ENCODE measurements at regions not wholly inside any gene's neighbourhood (a gene's known extent, or its start where the extent isn't known, plus 50 kb on each side); places are given as distances from the start of the nearest gene placed in this dataset.
"Not testable (repeated sequence)": the region's sequence is repeated elsewhere in the genome, so short reads cannot be mapped to it uniquely, and the experiment has no call there.

DNA sequence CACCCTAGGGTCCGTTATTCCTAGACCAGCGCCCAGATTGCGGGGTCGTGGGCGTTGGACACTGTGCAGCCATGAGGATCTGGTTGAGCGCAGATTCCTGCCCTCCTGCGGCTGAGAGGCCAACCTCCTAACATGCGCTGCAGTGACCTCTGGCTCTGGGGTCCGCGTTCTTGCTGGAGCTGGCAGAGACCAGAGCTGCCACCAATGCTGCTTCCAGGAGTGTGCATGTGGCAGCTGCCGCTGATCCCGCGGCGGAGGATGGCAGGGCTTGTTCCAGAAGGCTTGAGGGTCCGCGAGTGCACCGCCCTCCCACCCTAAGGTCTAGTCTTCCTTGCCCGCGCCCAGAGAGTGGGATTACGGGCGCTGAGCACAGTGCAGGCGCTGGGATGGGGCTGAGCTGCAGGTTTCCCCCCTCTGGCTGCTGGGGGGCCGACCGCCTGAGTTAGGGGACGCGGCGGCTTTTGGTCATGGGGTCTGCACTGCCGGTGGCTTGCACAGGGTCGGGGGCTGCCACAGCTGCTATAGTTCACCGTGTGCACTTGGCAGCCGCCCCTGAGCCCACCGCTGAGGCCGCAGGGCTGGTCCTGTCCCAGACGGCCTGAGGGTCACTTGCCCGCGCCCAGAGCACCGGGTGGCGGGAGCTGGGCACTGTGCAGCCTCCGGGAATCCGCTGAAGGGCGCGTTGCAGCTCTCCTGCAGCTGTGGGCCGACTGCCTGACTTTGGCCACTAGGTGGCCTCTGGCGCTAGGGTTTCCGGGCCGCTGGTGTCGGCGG is 145.9 kb downstream of the CCDC74A start:
- peak; percentile 75 for TF ChIP-seq CTCF (conservative IDR thresholded peaks at IDR 0.05; ENCODE audit: low read length)
- peak overlapping the region; percentile 32 for H3K4me3 ChIP-seq (ENCODE audit: low read length)
- peak; percentile 57 for DNase-seq (ENCODE audit: low read depth)

- no peak for DNase-seq (ENCODE audit: low read depth)
- no peak overlapping the region for H3K4me3 ChIP-seq (ENCODE audit: low read length)
- no peak for TF ChIP-seq CTCF (conservative IDR thresholded peaks at IDR 0.05; ENCODE audit: low read length)
These were observed 146.5 kb downstream of the CCDC74A start for GRCh38 chr2:131674174-131674507.

- DNase-seq (ENCODE audit: low read depth) = not testable (repeated sequence)
- peak overlapping the region; percentile 89 for H3K4me3 ChIP-seq (ENCODE audit: low read length)
These were observed 154.0 kb downstream of the CCDC74A start for GRCh38 chr2:131681611-131682121.

- peak; percentile 86 for DNase-seq (ENCODE audit: low read depth)
- TF ChIP-seq CTCF (conservative IDR thresholded peaks at IDR 0.05; ENCODE audit: low read length) = peak; percentile 36
These were observed 154.6 kb downstream of the CCDC74A start for GRCh38 chr2:131682122-131682944.

GRCh38 chr2:131682945-131683330 is 155.2 kb downstream of the CCDC74A start:
- DNase-seq (ENCODE audit: low read depth) = peak; percentile 56
- H3K4me3 ChIP-seq (ENCODE audit: low read length) = peak overlapping the region; percentile 89

More at GRCh38 chr2:131682122-131682944, 154.6 kb downstream of the CCDC74A start:
- H3K4me3 ChIP-seq (ENCODE audit: low read length) = peak overlapping the region; percentile 89

GRCh38 chr2:131684631-131685316 is 157.1 kb downstream of the CCDC74A start:
- peak; percentile 83 for DNase-seq (ENCODE audit: low read depth)
- peak overlapping the region; percentile 89 for H3K4me3 ChIP-seq (ENCODE audit: low read length)

DNA sequence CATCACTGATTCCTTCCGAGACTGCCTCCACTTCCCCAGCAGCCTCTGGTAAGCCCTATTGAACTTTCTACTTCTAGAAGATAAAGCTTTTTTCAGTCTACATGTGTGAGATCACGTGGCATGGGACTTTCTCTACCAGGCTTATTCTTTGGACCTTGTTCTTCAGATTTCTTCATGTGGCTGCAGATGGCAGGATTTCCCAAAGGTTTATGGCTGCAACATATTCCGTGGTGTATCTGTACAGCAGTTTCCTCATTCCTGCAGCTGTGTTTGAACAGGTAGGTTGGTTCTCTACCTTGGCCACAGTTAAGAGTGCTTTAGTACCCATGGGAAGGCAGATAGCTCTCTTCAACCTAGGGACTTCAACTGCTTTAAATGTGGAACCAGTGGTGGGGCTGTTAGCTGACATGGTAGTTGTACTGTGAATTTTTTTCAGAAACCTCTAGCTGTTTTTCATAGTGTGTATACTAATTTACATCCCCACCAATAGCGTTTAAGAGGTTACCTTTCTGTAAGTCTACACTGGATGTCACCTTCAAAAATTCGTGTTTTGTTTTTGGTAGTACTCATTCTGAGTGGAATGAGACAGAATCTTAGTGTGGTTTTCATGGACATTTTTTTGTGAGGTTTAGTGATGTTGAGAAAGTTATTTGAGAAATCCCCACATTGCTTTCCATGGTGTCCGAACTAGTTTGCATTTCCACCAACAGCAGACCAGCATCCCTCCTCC is 158.6 kb downstream of the CCDC74A start:
- DNase-seq (ENCODE audit: low read depth) = peak; percentile 76
- not testable (repeated sequence) for H3K4me3 ChIP-seq (ENCODE audit: low read length)

DNA sequence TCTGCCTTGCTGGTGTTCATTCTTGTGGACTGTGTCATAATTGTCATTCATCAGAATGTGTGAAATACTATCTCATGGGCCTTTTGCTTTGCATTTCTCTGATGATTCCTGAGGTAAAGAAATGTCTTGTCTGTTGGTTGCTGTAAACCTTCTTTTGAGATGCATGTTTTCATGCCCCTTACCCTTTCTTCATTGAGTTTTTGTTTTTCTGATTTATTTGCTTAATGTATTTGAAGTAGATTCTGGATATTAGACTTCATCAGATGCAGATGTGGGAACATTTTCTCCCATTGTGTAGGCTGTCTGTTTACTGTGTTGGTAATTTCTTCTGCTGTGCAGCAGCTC is 159.2 kb downstream of the CCDC74A start:
- not testable (repeated sequence) for H3K4me3 ChIP-seq (ENCODE audit: low read length)
- DNase-seq (ENCODE audit: low read depth) = peak; percentile 49

GRCh38 chr2:131689066-131689465 is 161.4 kb downstream of the CCDC74A start:
- H3K4me3 ChIP-seq (ENCODE audit: low read length); DNase-seq (ENCODE audit: low read depth): not testable (repeated sequence)

- DNase-seq (ENCODE audit: low read depth); H3K4me3 ChIP-seq (ENCODE audit: low read length): not testable (repeated sequence)
These were observed 183.6 kb downstream of the CCDC74A start for GRCh38 chr2:131711268-131711667.

- H3K4me3 ChIP-seq (ENCODE audit: low read length); DNase-seq (ENCODE audit: low read depth): not testable (repeated sequence)
These were observed 190.2 kb downstream of the CCDC74A start for GRCh38 chr2:131717907-131718306.

DNA sequence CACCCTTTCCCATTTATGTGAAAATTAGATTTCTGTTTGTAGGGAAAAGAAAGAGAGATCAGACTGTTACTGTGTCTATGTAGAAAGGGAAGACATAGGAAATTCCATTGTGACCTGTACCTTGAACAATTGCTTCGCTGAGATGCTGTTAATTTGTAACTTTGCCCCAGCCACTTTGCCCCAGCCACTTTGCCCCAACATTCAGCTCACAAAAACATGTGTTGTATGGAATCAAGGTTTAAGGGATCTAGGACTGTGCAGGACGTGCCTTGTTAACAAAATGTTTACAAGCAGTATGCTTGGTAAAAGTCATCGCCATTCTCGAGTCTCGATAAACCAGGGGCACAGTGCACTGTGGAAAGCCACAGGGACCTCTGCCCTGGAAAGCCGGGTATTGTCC is 193.5 kb downstream of the CCDC74A start:
- not testable (repeated sequence) for H3K4me3 ChIP-seq (ENCODE audit: low read length); DNase-seq (ENCODE audit: low read depth)

GRCh38 chr2:131722256-131722655 is 194.6 kb downstream of the CCDC74A start:
- not testable (repeated sequence) for H3K4me3 ChIP-seq (ENCODE audit: low read length); DNase-seq (ENCODE audit: low read depth)
